NCI-H2196 treated with DMSO at 0.1 percent for 48 hours (cell line): ENCODE measurements at regions not wholly inside any gene's neighbourhood (a gene's known extent, or its start where the extent isn't known, plus 50 kb on each side); places are given as distances from the start of the nearest gene placed in this dataset.

Source experiments
- DNase-seq: peaks from one replicate; lab custom pipeline; 2025; ENCODE audit not compliant: unreplicated experiment; lab: John Stamatoyannopoulos, UW

DNA sequence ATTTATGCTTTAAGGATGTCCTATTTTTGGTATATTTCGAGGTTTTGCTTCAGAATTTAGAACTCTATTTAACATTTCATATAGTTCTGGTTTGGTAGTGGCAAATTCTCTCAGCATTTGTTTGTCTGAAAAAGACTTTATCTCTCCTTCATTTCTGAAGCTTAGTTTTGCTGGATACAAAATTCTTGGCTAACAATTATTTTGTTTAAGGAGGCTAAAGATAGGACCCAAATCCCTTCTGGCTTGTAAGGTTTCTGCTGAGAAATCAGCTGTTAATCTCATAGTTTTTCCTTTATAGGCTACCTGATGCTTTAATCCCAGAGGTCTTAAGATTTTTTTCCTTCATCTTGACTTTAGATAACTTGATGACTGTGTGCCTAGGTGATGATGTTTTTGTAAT lies 162.7 kb upstream of the B3GAT2 start:
- DNase-seq = no peak

DNA sequence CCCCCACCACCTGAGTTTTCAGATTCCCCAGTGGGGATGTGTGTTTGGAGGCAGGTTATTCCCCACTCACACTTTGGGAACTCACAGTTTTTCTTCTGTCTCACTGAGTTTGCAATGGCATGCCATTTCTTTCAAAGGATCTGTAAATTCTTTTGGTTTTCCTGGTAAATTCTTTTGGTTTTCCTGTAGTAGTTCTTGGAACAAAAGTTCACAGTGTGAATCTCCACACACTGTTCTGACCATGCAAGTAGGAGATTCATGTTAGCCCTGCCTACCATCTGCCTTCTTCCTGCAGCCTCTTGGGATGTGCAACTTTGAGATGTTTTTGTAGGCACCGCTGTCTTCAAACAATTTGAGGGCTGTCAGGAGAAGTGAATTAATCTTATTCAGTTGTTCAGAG lies 165.6 kb upstream of the OGFRL1 start:
- no peak for DNase-seq

DNA sequence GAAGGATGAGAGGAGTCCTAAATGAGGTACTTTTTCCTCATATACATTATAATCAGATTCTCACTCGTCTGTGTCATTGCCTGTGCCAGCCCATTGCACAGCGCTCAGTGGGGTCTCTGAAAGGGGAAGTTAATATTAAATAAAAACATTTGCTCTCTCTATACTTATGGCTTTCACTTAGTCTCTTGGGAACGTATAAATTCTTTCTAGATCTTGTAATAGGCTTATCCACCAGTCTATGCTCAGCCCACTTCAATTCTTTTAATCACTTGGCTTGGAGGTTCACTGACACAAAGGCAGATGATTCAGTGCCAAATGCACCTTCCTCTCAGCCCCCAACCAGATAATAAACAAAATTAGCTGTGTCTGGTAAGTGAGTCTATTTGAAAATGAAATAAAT lies 164.3 kb upstream of the OGFRL1 start:
- DNase-seq = no peak

DNA sequence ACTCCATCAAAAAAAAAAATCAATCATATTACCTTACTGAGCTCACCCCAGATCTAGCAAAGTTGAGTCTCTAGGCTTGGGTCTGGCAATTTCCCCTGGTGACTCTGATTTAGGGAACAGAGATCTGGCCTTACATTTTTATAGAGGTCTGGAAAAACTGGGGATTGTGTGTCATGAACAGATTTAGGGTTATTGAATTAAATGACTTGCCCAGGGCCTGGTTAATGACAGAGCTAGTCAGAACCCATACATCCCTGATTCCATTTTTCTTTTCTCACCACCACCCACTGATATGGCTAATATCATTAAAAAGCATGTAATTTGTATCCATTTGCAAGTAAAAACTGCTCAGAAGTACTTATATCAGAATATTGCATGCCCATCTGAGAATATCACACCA lies 163.4 kb upstream of the OGFRL1 start:
- DNase-seq = no peak

DNA sequence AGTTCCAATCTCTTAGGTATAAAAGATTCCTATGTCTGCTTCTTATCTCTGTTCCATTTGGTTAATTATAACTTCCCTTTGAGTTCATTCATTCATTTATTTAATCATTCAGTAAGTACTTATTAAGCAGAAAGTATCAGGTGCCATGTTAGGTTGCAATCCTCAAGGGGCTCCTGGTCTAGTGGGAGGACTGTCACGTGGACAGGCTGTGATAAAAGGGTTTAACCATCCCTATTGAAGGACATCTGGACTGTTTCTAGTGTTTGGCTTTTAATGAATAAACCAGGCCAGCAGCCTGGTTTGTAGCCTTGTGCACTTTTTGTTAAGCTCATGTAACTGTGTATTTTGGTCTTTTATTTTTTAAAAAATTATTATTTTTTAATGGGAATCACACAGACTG lies 162.1 kb upstream of the OGFRL1 start:
- no peak for DNase-seq

DNA sequence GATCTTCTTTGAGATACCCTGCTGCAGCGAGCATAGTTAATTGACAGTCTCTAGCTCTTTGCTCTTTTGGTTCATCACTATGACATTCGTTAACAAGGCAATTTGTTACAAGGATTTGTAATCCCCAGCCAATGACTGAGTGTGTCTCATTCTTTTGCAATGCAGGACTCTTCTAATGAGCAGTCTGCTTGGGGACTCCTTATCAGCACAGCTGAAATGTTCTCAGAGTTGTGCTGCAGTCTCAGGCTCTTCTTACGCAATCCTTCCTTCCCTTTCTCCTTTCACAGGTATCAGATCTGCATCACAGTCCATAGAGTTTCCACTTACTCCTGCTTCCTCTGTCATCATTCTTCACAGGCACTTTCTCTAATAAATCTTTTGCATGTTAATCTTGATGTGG lies 161.2 kb upstream of the OGFRL1 start:
- no peak for DNase-seq

DNA sequence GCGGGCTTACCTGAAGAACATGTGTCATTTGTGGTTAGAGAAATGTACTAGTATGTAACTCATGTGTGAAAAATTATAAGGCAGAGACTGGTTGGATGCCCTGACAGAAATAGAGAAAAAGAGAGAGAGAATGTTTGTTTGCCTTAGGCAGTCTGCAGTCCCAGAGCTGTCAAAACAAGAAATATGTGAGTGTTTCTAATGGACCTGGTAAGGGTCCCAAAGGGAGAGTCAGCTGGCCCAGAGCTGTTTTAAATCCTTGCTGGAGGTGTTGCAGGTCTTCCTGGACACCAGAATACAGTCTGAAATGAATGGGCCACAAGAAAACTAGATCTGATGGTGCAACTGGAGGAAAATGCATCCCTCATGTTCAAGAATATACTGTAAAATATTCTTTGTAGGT lies 158.3 kb upstream of the OGFRL1 start:
- DNase-seq = no peak

DNA sequence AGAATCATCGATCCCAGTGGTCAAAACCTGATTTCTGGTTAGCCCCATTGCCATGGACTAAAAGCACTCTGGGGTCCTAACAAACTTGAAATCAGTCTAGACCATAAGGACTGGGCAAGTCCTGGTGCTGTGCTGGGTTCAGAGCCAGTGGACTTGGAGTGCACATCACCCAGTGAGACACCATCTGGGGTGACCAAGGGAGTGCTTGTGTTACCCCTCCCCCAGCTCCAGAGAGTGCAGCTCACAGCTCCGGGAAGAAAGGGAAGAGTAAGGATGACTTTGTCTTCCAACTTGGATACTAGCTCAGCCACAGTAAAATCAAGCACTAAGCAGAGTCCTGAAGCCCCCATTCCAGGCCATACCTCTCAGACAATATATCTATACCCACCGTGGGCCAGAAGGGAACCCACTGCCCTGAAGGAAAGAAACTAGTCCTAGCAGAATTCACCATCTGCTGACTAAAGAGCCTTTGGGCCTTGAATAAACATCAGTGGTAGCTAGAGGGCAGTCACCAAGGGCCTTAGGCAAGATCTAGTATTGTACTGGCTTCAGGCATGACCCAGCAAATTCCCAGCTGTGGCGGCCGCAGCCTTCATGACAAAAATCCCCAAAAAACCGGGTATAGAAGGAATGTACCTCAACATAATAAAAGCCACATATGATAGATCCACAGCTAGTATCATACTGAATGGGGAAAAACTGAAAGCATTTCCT lies 153.5 kb upstream of the OGFRL1 start:
- DNase-seq = no peak

DNA sequence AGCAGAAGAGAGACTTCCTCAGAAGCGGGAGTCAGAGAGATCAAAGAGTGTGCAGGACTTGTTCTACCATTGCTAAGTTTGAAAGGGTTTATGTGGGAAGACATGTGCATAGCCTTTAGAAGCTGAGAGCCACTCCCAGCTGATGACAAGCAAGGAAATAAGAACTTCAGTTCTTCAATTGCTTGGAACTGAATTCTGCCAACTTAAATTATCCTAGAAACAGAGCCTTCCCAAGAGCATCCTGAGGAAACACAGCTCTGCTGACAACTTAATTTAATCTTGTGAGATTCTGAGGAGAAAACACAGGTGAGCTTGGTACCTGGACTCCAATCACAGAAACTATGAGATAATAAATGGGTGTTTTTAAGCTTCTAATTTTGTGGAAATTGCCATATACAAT lies 150.6 kb upstream of the OGFRL1 start:
- DNase-seq = no peak

DNA sequence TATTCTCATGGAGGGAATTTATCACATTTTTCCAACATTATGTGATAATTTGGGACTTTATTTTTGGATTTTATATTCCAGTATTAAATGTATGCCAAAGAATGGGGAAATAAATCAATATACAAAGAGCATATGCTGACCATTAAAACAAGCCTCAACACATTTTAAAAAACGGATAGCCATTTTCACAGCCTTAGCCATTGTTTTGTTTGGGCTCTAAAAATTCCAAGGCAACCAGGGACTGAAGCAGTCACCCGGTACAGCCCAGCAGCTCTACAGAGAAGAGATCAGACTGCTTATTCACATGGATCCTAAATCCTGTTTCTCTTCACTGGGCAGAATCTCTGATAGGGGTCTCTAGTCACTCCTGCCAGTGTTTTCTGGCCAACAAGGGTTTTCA lies 150.2 kb upstream of the OGFRL1 start:
- no peak for DNase-seq

DNA sequence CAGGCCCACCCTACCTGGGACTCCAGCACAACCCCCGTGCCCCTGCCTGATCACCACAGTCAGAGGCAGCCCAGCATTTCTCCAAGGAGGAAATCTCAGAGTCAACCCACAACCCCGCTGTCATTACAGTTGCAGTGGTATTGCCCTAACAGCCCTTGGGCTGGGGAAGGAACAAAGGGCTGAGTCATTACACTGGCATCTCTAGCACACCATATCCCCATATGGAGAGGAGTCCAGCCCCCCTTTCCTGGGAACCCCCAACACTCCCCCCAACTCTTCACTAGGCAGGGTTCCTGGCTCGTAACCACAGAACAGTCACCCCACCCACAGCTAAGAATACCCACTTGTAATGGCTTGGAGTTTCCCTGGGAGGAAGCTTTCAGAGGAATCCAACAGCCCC lies 149.4 kb upstream of the OGFRL1 start:
- no peak for DNase-seq

DNA sequence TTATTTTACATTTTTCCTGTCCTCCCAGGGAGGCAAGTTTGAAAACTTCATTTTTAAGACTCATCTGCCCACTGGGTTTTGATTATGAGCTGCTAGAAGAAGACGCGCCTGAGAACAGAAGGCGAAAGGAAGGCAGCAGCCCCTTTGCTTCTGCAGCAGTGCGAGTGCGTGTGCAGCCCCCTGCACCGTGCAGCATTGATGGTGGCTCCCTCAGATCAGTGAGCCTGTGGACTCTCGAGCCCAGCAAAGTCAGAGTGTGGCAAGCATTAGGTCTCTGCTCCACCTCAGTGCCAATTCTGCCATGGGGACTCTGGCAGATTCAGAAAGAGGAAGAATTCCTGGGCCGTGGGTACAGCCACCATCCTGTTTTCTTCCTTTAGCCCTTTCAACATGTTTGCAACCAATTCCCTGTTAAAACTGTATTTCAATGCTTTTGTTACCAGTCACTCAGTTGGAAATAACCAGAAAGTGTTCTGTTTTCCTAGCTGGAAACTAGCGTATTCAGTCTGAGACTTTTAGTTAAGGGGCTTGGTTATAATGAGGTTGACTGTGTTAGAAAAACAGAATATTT lies 134.8 kb upstream of the OGFRL1 start:
- DNase-seq = no peak

DNA sequence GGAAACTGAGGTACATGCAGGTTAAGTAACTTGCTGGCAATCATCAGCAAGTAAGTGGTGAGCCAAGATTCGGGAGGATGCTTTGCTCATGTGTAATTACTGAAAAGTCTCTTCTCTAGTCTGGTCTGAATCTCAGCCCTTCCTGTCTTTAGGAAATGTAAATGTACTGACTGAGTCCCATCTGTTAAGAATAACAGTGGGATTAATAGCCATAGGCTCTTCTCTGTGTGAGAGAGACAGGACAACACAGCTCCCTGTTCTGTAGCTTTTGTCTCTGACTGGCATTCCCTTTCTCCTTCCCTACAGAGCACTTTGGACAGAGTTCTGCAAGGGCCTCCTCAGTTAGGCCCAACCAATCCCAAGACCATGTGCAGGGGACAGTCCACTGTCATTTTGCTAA lies 131.3 kb upstream of the OGFRL1 start:
- DNase-seq = no peak

DNA sequence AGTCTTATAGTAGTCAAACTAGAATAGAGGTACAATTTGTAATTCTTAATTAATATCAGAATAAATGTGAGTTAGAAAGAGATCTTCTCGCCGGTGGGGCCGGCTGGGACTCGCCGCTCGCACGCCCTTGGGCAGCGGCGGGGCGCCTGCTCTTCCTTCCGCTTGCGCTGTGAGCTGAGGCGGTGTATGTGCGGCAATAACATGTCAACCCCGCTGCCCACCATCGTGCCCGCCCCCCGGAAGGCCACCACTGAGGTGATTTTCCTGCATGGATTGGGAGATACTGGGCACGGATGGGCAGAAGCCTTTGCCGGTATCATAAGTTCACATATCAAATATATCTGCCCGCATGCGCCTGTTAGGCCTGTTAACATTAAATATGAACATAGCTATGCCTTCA lies 123.7 kb upstream of the OGFRL1 start:
- DNase-seq = no peak

DNA sequence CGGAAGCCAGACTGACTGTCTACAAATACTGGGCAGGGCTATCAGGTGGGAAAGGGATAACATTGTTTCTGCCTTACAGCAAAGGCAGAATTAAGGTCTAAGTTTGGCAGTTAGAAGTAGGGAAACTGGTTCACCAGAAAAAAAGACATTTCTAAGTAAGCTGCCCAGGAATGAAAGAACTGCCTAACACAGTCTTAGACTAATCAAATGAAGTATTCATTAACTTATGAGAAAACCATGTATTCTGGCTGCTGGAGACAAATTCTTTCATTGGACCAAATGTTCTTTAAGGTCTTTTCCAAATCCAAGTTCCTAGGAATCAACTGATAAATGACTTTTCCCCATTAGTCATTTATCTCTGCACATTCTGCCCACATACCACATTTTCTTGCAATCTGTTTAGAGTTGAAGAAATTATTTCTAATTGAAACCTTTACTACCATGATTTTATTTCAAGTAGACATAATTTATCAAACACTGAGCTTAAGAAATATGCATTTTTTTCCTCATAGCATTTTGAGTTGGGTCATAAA lies 120.3 kb upstream of the OGFRL1 start:
- no peak for DNase-seq

DNA sequence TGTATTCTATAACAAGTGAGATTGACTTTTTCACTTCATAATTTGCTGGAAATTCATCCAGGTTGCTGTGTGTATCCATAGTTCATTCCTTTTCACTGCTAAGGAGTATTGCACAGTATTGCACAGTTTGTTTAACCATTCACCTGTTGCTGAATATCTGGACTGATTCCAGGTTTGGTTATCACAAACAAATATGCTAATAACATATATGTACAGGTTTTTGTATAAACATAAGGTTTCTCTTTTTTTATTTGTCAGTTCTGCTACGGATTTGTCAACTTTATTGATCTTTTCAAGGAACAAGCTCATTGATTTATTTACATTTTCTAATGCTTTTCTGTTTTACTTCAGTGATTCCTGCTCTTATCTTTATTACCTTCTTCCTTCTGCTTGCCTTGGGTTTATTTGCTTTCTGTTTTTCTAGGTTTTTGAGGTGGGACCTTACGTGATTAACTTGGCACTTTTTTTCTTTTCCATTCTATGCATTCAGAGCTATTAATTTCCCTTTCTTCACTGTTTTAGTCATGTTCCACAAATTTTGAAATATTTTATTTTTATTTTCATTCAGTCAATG lies 117.0 kb upstream of the OGFRL1 start:
- no peak for DNase-seq

DNA sequence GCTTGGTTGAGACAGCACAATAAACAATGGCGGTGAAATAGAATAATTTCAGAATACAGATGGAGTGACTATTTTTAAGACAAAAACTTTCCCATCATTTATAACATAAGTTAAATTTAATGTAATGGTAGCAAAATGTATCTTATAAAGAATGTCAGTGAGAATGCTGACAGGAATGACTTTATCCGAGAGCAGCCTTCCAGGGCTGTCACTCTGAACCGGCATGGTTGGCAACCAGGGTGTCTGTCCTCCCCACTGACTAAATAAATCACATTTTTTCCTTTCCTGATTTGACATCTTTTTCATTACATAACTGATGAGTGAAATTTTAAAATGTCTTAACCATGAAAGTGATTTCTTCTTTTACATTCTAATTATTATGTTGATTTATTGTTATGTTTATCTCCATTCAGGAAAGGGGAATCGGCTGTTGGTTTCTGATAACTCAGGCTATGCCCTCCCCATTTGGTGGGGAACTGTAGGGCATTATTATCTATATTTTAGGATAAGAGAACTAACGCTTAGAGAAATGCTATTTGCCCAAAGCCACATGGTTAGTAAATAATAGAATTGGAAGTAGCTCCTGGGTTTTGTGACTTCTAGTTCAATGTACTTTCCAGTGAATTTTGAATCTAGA lies 109.2 kb upstream of the OGFRL1 start:
- DNase-seq = no peak

DNA sequence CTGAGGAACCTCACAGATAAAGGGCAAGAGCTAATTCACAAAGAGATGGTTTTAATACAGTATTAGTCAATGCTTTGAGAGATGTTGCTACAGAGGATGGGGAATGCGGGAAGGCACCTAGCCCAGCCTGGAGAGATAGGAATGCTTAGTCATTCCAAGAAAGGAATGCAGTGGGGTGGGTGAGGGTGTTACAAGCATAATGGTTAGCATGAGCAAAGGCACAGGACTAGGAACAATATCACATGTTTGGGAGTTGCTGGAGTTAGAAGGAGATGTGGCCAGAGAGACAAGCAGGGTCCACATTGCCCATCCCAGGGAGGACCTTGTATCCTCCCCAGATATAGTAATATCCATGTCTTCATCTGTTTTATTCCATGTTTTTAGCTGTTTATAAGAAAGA lies 107.0 kb upstream of the OGFRL1 start:
- no peak for DNase-seq

DNA sequence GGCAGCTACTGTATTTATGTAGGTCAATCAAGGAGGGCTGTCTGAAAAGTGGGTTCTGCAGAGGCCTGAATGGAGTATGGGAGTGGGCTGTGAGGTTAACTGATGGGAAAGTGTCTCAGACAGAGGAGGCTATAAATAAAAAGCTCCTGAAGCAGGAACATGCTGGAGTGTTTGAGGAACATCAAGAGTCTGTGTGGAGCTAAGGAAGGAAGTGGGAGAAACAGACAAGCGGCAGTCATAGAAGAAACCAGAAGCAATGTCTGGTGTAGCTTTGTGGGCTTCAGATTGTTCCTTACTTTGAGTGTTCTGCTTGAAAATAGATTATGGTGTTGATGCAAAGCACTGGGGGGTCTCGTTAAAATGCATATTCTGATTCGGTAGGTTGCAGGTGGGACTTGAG lies 101.5 kb upstream of the OGFRL1 start:
- DNase-seq = no peak

DNA sequence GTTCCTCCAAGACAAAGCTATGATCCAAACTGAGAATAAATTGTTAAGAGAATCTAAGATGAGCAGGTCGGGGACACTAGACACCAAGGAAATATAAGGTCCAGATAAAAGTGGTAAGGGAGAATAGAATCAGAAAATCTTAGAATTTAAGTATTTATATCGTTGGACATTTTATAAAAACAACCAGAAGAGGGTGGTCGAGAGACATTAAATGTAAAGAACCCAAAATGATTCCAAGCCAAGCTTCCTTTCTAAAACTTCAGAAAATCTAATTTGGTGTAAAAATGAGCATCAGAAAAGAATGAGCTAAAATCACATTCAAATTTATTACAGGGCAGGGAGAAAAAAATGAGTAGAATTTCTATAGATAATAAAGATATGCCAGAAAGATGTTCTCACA lies 97.8 kb upstream of the OGFRL1 start:
- DNase-seq = no peak

DNA sequence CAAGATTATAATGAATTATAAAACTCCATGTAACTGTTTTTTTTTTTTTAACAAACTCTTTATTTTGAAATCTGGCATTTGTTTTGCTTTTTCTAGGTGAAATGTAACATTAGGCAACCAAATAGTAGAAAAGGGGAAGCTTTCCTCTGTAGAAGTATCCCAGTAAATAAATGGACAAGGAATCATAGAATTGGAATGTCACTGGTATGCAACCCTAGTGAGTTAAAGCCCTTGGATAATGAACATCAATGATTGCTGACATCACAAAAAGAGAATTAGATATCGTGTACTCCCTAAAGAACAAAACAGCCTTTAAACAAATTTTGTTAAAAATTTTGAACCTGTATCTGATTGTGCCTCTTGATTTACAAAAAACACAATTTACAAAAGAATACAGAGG lies 93.9 kb upstream of the OGFRL1 start:
- no peak for DNase-seq

DNA sequence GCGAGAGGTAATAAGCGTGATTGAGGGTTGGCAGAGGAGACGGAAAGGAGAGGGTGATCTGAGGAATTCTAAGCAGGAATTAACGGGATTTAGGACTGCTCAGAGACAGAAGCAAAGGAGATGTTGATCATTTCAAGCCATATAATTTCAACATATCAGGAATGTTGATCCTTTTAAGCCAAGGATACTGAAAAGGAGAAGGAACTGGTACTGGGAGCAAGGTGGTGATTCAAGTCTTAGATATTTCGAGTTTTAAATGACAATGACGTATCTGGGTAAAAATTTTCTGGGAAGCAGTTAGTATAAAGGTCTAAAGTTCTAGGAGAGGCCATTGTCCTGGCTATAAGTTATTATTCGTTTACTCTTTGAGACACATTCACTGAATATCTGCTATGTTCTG lies 91.3 kb upstream of the OGFRL1 start:
- no peak for DNase-seq
